ENCODE measurements at regions not wholly inside any gene's neighbourhood (a gene's known extent, or its start where the extent isn't known, plus 50 kb on each side); places are given as distances from the start of the nearest gene placed in this dataset. TPM values are rescaled to one million over a fixed set of nuclear protein-coding genes. Genes with fewer than 3 reads are reported as not detected.

Small RNA genes lying in the stretch of these regions (small RNA-seq; reads per million reads assigned to genes)
- gene RNU6-798P (ENCODE audit: low replicate concordance) = not detected
